ENCODE measurements at regions not wholly inside any gene's neighbourhood (a gene's known extent, or its start where the extent isn't known, plus 50 kb on each side); places are given as distances from the start of the nearest gene placed in this dataset.

DNA sequence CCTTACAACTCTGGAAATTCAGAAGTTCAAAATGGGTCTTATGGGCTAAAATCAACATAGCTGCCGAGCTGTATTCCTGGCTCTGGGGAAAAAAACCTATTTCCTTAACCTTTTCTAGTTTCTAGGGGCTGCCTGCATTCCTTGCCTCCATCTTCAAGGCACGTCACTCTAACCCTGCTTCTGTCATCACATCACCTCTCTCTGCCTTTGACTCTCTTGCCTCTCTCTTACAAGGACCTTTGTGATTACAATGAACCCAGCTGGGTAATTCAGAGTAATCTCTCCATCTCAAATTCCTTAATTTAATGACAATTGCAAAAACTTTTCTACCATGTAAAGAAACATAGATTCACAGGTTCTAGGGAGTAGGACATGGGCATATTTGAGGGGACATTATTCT is 103.1 kb upstream of the SMC2 start:
- H3K4me1 ChIP-seq (ENCODE audit: control insufficient read depth in 1 of 2, low read depth in 2 of 2): no peaks in the 10 kb centered on the region
- no peak overlapping the region for H3K4me3 ChIP-seq
- H3K9me3 ChIP-seq: no peaks in the 10 kb centered on the region
- no peaks in the 10 kb centered on the region for H3K36me3 ChIP-seq
- no peak for DNase-seq (ENCODE audit: low spot score)
- no peak overlapping the region for H3K27ac ChIP-seq
- no peak for ATAC-seq (ENCODE audit: insufficient number of reproducible peaks, low FRiP score, low read depth)
- TF ChIP-seq, protein P1, sequence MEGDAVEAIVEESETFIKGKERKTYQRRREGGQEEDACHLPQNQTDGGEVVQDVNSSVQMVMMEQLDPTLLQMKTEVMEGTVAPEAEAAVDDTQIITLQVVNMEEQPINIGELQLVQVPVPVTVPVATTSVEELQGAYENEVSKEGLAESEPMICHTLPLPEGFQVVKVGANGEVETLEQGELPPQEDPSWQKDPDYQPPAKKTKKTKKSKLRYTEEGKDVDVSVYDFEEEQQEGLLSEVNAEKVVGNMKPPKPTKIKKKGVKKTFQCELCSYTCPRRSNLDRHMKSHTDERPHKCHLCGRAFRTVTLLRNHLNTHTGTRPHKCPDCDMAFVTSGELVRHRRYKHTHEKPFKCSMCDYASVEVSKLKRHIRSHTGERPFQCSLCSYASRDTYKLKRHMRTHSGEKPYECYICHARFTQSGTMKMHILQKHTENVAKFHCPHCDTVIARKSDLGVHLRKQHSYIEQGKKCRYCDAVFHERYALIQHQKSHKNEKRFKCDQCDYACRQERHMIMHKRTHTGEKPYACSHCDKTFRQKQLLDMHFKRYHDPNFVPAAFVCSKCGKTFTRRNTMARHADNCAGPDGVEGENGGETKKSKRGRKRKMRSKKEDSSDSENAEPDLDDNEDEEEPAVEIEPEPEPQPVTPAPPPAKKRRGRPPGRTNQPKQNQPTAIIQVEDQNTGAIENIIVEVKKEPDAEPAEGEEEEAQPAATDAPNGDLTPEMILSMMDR (IDR thresholded peaks at IDR 0.05): no peak
- no peaks in the 10 kb centered on the region for H3K27me3 ChIP-seq (replicated peaks; ENCODE audit: insufficient read depth)

DNA sequence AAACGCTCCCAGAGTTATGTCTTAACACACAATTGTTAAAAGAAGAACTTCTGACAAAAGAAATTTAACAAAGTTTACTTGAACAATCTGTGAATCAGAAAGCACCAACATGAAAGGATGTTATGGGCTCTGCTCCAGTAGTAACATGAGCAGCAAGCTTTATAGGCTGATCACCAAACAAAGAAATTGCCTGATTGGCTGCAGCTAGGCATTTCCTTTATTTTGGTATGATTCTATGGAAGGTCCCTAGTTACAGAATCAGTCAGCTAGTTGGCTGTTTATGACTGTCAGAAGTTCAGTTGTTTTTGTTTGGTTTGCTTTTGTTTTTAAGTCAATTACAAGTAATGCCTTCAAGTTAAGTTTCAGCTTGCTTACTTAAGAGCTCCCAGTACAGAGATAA is 102.4 kb upstream of the SMC2 start:
- ATAC-seq (ENCODE audit: insufficient number of reproducible peaks, low FRiP score, low read depth) (no peak), DNase-seq (ENCODE audit: low spot score) (no peak)
- Histone ChIP-seq H3K27ac (no peak overlapping the region), H3K9me3 (no peaks in the 10 kb centered on the region), H3K4me3 (no peak overlapping the region), H3K4me1 (ENCODE audit: control insufficient read depth in 1 of 2, low read depth in 2 of 2) (no peaks in the 10 kb centered on the region), H3K36me3 (no peaks in the 10 kb centered on the region), H3K27me3 (replicated peaks; ENCODE audit: insufficient read depth) (no peaks in the 10 kb centered on the region)
- TF ChIP-seq, protein P1 (IDR thresholded peaks at IDR 0.05): no peak

DNA sequence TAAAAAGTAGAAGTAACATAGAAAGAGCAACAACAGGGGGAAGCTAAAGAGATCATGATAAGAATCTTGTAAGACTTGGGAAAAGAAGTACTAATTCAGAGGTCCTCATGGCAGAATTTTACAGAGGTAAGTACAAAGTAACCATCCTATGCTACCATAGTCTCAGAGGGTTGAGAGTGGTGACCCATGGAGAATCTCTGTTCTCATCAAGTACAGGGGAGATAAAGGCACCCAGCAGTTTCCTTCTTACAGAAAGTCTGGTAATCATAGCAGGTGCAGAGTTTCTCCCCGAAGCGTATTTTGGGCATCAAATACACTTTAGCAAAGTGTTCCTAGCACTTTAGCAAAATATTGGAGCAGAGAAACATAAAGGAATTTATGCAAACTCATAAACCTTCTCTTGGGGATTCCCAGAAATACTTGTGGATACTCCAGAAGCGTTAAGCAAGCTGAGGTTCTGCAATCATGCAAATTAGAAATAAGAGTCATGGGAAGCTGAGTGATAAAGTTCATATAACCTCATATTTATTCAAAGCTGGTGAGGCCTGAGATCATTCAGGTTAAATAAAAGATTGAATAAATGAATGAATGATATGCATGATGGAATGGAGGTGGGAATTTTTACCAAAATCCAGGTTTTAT is 101.0 kb upstream of the SMC2 start:
- no peak for DNase-seq (ENCODE audit: low spot score)
- no peaks in the 10 kb centered on the region for H3K36me3 ChIP-seq
- no peaks in the 10 kb centered on the region for H3K27me3 ChIP-seq (replicated peaks; ENCODE audit: insufficient read depth)
- ATAC-seq (ENCODE audit: insufficient number of reproducible peaks, low FRiP score, low read depth): no peak
- no peaks in the 10 kb centered on the region for H3K9me3 ChIP-seq
- H3K4me1 ChIP-seq (ENCODE audit: control insufficient read depth in 1 of 2, low read depth in 2 of 2): no peaks in the 10 kb centered on the region
- no peak overlapping the region for H3K27ac ChIP-seq
- TF ChIP-seq, protein P1 (IDR thresholded peaks at IDR 0.05): no peak
- H3K4me3 ChIP-seq: no peak overlapping the region

DNA sequence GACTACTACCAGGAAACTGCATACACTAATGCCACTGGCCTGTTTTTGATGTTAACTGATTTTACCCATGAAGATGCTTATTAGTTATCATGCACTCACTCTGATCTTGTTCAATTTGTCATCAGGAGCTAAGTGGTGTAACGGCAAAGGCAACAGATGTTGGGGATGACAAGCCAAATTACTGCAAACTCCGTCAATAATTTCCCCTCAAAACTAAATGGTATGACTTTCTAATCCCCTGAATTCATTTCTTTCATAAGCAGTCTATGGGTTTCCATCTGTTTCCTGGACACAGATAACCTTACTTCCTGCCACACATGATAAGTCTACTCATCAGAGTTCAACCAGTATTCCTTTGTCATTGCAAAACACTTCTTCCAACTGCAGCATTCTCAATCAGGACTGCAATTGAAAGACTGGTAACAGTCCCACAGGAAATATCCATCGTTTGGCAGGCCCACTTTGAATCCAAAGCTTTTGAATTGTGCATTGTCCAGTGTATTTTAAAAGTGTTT is 96.2 kb upstream of the SMC2 start:
- no peak overlapping the region for H3K27ac ChIP-seq
- H3K4me1 ChIP-seq (ENCODE audit: control insufficient read depth in 1 of 2, low read depth in 2 of 2): no peaks in the 10 kb centered on the region
- TF ChIP-seq, protein P1 (IDR thresholded peaks at IDR 0.05): no peak
- H3K36me3 ChIP-seq: no peaks in the 10 kb centered on the region
- no peaks in the 10 kb centered on the region for H3K27me3 ChIP-seq (replicated peaks; ENCODE audit: insufficient read depth)
- ATAC-seq (ENCODE audit: insufficient number of reproducible peaks, low FRiP score, low read depth) (no peak), DNase-seq (ENCODE audit: low spot score) (no peak)
- no peak overlapping the region for H3K4me3 ChIP-seq
- no peaks in the 10 kb centered on the region for H3K9me3 ChIP-seq

DNA sequence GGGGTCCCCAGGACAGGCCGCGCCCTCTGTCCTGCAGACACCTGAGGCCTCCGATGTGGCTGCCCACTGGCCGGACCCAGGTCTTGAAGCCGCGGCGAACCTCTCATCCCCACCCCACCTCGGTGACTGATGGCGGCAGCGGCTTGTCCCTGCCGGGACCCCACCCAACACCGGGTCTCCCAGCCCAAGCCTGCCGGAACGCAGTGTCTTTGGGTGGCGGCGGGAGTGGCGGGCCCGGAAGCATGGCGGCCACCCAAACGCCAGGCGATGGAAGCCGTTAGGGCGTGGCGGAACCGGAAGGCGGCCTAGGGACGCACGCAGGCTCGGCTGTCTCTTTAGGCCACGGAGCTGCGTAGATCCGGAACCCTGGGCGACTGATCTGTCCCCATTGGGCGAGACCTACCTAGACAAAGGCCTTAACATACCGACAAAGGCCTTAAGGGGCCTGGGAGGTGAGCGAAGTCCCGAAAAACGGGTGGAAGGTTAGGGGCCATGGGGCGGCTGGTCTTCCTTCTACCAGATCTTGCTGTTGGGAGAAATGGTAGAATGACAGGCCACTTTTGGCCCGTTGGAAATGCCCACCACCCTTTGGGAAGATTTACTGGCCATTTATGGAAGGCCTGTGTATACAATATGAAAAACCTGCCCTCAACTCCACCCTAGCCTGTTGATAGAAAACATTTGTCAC is 94.6 kb upstream of the SMC2 start:
- Histone ChIP-seq H3K4me3 (no peak overlapping the region), H3K27ac (no peak overlapping the region), H3K9me3 (no peaks in the 10 kb centered on the region), H3K4me1 (ENCODE audit: control insufficient read depth in 1 of 2, low read depth in 2 of 2) (no peaks in the 10 kb centered on the region), H3K27me3 (replicated peaks; ENCODE audit: insufficient read depth) (no peaks in the 10 kb centered on the region), H3K36me3 (no peaks in the 10 kb centered on the region)
- no peak for ATAC-seq (ENCODE audit: insufficient number of reproducible peaks, low FRiP score, low read depth)
- DNase-seq (ENCODE audit: low spot score): no peak
- TF ChIP-seq, protein P1 (IDR thresholded peaks at IDR 0.05): no peak

Measured in thoracic aorta (tissue), 2 donors.